Kidney (tissue), 13 donors: ENCODE measurements at regions not wholly inside any gene's neighbourhood (a gene's known extent, or its start where the extent isn't known, plus 50 kb on each side); places are given as distances from the start of the nearest gene placed in this dataset.

Experiments used
- DNase-seq, 5 donors: peaks; one replicate each; pipeline ENCODE4 v3.0.0-alpha.2; 2013 to 2020
- FAIRE-seq: peaks from 2 replicates; lab custom pipeline; 2012; peaks lifted over from hg19 to GRCh38; lab: Jason Lieb, UNC
- H3K27ac ChIP-seq, 2 donors: one replicate each; pipeline ENCODE4 v1.7.0; 2013; ENCODE audit warnings: low read depth in 2 of 2, low read length in 2 of 2, inconsistent platforms in 1 of 2
- H3K27me3 ChIP-seq: one replicate; pipeline ENCODE4 v1.7.1; 2013; ENCODE audit warnings: low read length, inconsistent platforms; ENCODE audit not compliant: control insufficient read depth, insufficient read depth
- H3K36me3 ChIP-seq, 3 donors: one replicate each; pipeline versions ENCODE4 v1.7.0 to v1.7.1; 2013; ENCODE audit warnings: low read length in 3 of 3, control low read depth in 1 of 3, inconsistent platforms in 1 of 3; ENCODE audit not compliant: insufficient read depth in 3 of 3, control insufficient read depth in 2 of 3
- H3K4me1 ChIP-seq, 3 donors: one replicate each; pipeline versions ENCODE4 v1.7.0 to v1.7.1; 2013; ENCODE audit warnings: low read length in 3 of 3, inconsistent platforms in 1 of 3, low read depth in 1 of 3; ENCODE audit not compliant: control insufficient read depth in 2 of 3, insufficient read depth in 2 of 3
- H3K4me3 ChIP-seq, 3 donors: one replicate each; pipeline versions ENCODE4 v1.7.0 to v1.8.1; 2013; ENCODE audit warnings: low read length in 3 of 3, control low read depth in 1 of 3, inconsistent platforms in 1 of 3
- H3K9ac ChIP-seq, 3 donors: one replicate each; pipeline versions ENCODE4 v1.7.0 to v1.7.1; 2013; ENCODE audit warnings: low read length in 3 of 3, control low read depth in 1 of 3, inconsistent platforms in 1 of 3
- H3K9me3 ChIP-seq, 3 donors: one replicate each; pipeline versions ENCODE4 v1.7.0 to v1.7.1; 2013; ENCODE audit warnings: low read length in 3 of 3, control low read depth in 1 of 3, inconsistent platforms in 1 of 3; ENCODE audit not compliant: control insufficient read depth in 2 of 3, insufficient read depth in 1 of 3
- CTCF ChIP-seq: IDR thresholded peaks from 3 replicates; pipeline ENCODE4 v1.5.1; 2012; ENCODE audit warnings: mild to moderate bottlenecking, moderate library complexity, borderline replicate concordance; ENCODE audit not compliant: insufficient read depth; ENCODE audit errors: extremely low read depth
- intact Hi-C: fragments of 100-400 bp; cut with DNase I; formaldehyde crosslinking; loops from one replicate; pipeline ENCODE4 v1.11.1; 2022
- donor health status: control.
- donor health status: control.
- donor health status: control.
- donor health status: control.
- donor health status: control.
- donor health status: DM: yes; HTN: yes; CAD: no.
- donor health status: Normal renal cell carcinoma (clear cell type).

- no peak for TF ChIP-seq CTCF
- peak in 1 of 5 donors; percentile 86 for DNase-seq
- Histone ChIP-seq H3K9me3 (no peaks in the 10 kb centered on the region), H3K4me3 (no peak overlapping the region), H3K4me1 (peaks cover 0 to 2% (median 0%) of the 10 kb centered on the region in 3 donors), H3K27ac (no peak overlapping the region), H3K27me3 (no peaks in the 10 kb centered on the region), H3K9ac (no peak overlapping the region), H3K36me3 (no peaks in the 10 kb centered on the region)
- no peak for FAIRE-seq
- intact Hi-C loops = no loop called here
Measured at GRCh38 chr5:38795986-38796741, 49.6 kb upstream of the OSMR start.
